WTC11 (cell line): ENCODE measurements at regions not wholly inside any gene's neighbourhood (a gene's known extent, or its start where the extent isn't known, plus 50 kb on each side); places are given as distances from the start of the nearest gene placed in this dataset.

Source experiments
- CREB1 ChIP-seq: sonication (generic); formaldehyde crosslinking; IDR thresholded peaks from 2 replicates; pipeline ENCODE4 v1.8.0; 2023; ENCODE audit warnings: mild to moderate bottlenecking, missing genetic modification reagents
- ELF4 ChIP-seq: sonication (generic); formaldehyde crosslinking; IDR thresholded peaks from 2 replicates; pipeline ENCODE4 v1.8.1; 2022; ENCODE audit warnings: low read depth, mild to moderate bottlenecking, moderate library complexity, missing genetic modification reagents
- JUN ChIP-seq: sonication (generic); formaldehyde crosslinking; IDR thresholded peaks from 2 replicates; pipeline ENCODE4 v1.8.0; 2023; ENCODE audit warnings: mild to moderate bottlenecking, missing genetic modification reagents
- NFE2L1 ChIP-seq: sonication (generic); formaldehyde crosslinking; IDR thresholded peaks from 2 replicates; pipeline ENCODE4 v1.8.1; 2023; ENCODE audit warnings: missing genetic modification reagents
- NR2C2 ChIP-seq: sonication (generic); formaldehyde crosslinking; IDR thresholded peaks from 2 replicates; pipeline ENCODE4 v1.8.0; 2022; ENCODE audit warnings: mild to moderate bottlenecking, missing genetic modification reagents
- SMAD3 ChIP-seq: sonication (generic); formaldehyde crosslinking; IDR thresholded peaks from 2 replicates; pipeline ENCODE4 v1.8.0; 2022; ENCODE audit warnings: missing genetic modification reagents, mild to moderate bottlenecking, borderline replicate concordance
- SOX15 ChIP-seq: fragments of 250-450 bp; sonication (Bioruptor Pico); IDR thresholded peaks from 2 replicates; pipeline ENCODE4 v1.9.0; 2021; ENCODE audit warnings: mild to moderate bottlenecking
- TEAD1 ChIP-seq: sonication (generic); formaldehyde crosslinking; IDR thresholded peaks from 2 replicates; pipeline ENCODE4 v1.8.0; 2022; ENCODE audit warnings: mild to moderate bottlenecking, missing genetic modification reagents
- ZNF121 ChIP-seq: sonication (generic); formaldehyde crosslinking; IDR thresholded peaks from 2 replicates; pipeline ENCODE4 v1.8.0; 2023; ENCODE audit warnings: missing genetic modification reagents
- ZNF416 ChIP-seq: fragments of 250-450 bp; sonication (Bioruptor Pico); IDR thresholded peaks from 2 replicates; pipeline ENCODE4 v1.9.0; 2021; ENCODE audit warnings: mild to moderate bottlenecking, inconsistent platforms
- TF ChIP-seq, protein P1 (sequence below): fragments of 200-600 bp; IDR thresholded peaks from 2 replicates; pipeline ENCODE4 v1.8.0; 2022; ENCODE audit warnings: antibody characterized with exemption
- TF ChIP-seq, protein P2 (sequence below): sonication (generic); formaldehyde crosslinking; IDR thresholded peaks from 2 replicates; pipeline ENCODE4 v1.8.0; 2022; ENCODE audit warnings: mild to moderate bottlenecking, missing genetic modification reagents

DNA sequence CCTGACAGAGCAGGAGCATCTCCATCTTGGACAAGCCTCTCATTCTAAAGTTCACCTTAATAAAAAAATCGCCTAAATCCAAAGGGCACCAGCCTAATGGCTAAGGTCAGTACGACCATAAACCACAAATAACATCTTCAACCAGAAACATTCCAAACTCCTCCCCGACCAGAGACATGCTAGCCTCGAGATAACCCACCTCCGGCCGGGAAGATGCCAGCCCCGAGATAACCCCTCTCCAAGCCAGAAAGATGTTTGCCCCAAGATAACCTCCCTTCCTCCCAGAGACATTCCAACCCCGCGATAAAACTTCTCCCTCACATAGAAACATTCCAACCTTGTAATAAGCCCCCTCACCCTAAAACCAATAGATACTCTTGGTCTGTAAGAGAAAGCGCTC is 86.8 kb upstream of the PKP2 start:
- TF ChIP-seq, protein P1, sequence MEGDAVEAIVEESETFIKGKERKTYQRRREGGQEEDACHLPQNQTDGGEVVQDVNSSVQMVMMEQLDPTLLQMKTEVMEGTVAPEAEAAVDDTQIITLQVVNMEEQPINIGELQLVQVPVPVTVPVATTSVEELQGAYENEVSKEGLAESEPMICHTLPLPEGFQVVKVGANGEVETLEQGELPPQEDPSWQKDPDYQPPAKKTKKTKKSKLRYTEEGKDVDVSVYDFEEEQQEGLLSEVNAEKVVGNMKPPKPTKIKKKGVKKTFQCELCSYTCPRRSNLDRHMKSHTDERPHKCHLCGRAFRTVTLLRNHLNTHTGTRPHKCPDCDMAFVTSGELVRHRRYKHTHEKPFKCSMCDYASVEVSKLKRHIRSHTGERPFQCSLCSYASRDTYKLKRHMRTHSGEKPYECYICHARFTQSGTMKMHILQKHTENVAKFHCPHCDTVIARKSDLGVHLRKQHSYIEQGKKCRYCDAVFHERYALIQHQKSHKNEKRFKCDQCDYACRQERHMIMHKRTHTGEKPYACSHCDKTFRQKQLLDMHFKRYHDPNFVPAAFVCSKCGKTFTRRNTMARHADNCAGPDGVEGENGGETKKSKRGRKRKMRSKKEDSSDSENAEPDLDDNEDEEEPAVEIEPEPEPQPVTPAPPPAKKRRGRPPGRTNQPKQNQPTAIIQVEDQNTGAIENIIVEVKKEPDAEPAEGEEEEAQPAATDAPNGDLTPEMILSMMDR = no peak
- no peak for TF ChIP-seq SMAD3 (CRISPR knock-in tag)
- no peak for TF ChIP-seq SOX15 (CRISPR knock-in tag)
- no peak for TF ChIP-seq TEAD1 (CRISPR knock-in tag)
- TF ChIP-seq JUN (CRISPR knock-in tag) = no peak
- TF ChIP-seq, protein P2, sequence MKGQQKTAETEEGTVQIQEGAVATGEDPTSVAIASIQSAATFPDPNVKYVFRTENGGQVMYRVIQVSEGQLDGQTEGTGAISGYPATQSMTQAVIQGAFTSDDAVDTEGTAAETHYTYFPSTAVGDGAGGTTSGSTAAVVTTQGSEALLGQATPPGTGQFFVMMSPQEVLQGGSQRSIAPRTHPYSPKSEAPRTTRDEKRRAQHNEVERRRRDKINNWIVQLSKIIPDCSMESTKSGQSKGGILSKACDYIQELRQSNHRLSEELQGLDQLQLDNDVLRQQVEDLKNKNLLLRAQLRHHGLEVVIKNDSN (CRISPR knock-in tag) = no peak
- no peak for TF ChIP-seq CREB1
- TF ChIP-seq NFE2L1 (CRISPR knock-in tag) = no peak
- TF ChIP-seq NR2C2 (CRISPR knock-in tag) = no peak
- TF ChIP-seq ELF4 (CRISPR knock-in tag) = no peak
- TF ChIP-seq ZNF121 (CRISPR knock-in tag) = no peak
- TF ChIP-seq ZNF416 (CRISPR knock-in tag) = no peak
